ENCODE measurements at regions not wholly inside any gene's neighbourhood (a gene's known extent, or its start where the extent isn't known, plus 50 kb on each side); places are given as distances from the start of the nearest gene placed in this dataset.

- TF ChIP-seq CTCF (IDR thresholded peaks at IDR 0.05) = no peak
- no peak for TF ChIP-seq POLR2A (IDR thresholded peaks at IDR 0.05; ENCODE audit: low read depth)
- no peak for TF ChIP-seq POLR2AphosphoS5 (IDR thresholded peaks at IDR 0.05)
Observed at GRCh38 chr7:108802650-108803049, 233.0 kb downstream of the DNAJB9 start.

Data from esophagus muscularis mucosa (tissue), 3 donors.